Lower lobe of right lung (tissue), 2 donors: ENCODE measurements at regions not wholly inside any gene's neighbourhood (a gene's known extent, or its start where the extent isn't known, plus 50 kb on each side); places are given as distances from the start of the nearest gene placed in this dataset.

Source experiments
- ATAC-seq, 2 donors: fragments of 200-7000 bp; cut with Tn5 transposase; one replicate each; pipeline ENCODE4 v1.9.1; 2020 to 2022; ENCODE audit warnings: mild to moderate bottlenecking in 2 of 2, moderate library complexity in 2 of 2
- DNase-seq: peaks from one replicate; pipeline ENCODE4 v3.0.0-alpha.2; 2020
- H3K27ac ChIP-seq: fragments of 200-600 bp; one replicate; pipeline ENCODE4 v1.8.0; 2022
- H3K27me3 ChIP-seq: fragments of 200-600 bp; one replicate; pipeline ENCODE4 v1.8.0; 2022; ENCODE audit warnings: low read depth
- H3K36me3 ChIP-seq: fragments of 200-600 bp; one replicate; pipeline ENCODE4 v1.8.0; 2022; ENCODE audit warnings: mild to moderate bottlenecking
- H3K4me1 ChIP-seq: fragments of 200-600 bp; one replicate; pipeline ENCODE4 v1.8.0; 2022
- H3K4me3 ChIP-seq: fragments of 200-600 bp; one replicate; pipeline ENCODE4 v1.8.0; 2022; ENCODE audit warnings: mild to moderate bottlenecking
- H3K9me3 ChIP-seq: fragments of 200-600 bp; one replicate; pipeline ENCODE4 v1.8.0; 2022
- CTCF ChIP-seq: fragments of 200-600 bp; IDR thresholded peaks from one replicate; pipeline ENCODE4 v1.8.0; 2022; ENCODE audit warnings: antibody characterized with exemption, mild to moderate bottlenecking
- intact Hi-C: fragments of 100-400 bp; cut with DNase I; formaldehyde crosslinking; loops from one replicate; pipeline ENCODE4 v1.11.0; 2022
- donor health status: DM: no; HTN: yes; CAD: no; lungs with severe emphysema.

GRCh38 chr5:174314261-174314660 is 268.8 kb downstream of the NSG2 start:
- intact Hi-C loops, result loop anchor here (10.0 kb wide), 1 partner anchor 269 kb away; the partner anchor contains the start of gene NSG2
- H3K9me3 ChIP-seq, result no peaks in the 10 kb centered on the region
- H3K27ac ChIP-seq, result no peak overlapping the region
- no peak for TF ChIP-seq CTCF
- peaks cover 21% of the 10 kb centered on the region for H3K27me3 ChIP-seq
- ATAC-seq, result no peak
- no peak overlapping the region for H3K4me3 ChIP-seq
- no peak for DNase-seq
- H3K36me3 ChIP-seq, result no peaks in the 10 kb centered on the region
- H3K4me1 ChIP-seq, result peaks cover 9% of the 10 kb centered on the region

GRCh38 chr5:174315471-174315870 is 270.0 kb downstream of the NSG2 start:
- Histone ChIP-seq H3K4me3 (no peak overlapping the region), H3K27ac (no peak overlapping the region), H3K9me3 (no peaks in the 10 kb centered on the region), H3K36me3 (no peaks in the 10 kb centered on the region), H3K4me1 (peaks cover 9% of the 10 kb centered on the region), H3K27me3 (peaks cover 24% of the 10 kb centered on the region)
- intact Hi-C loops, result loop anchor here (10.0 kb wide), 1 partner anchor 271 kb away; the partner anchor contains the start of gene NSG2
- ATAC-seq (no peak), DNase-seq (no peak)
- no peak for TF ChIP-seq CTCF

GRCh38 chr5:174315871-174316270 is 270.4 kb downstream of the NSG2 start:
- DNase-seq (no peak), ATAC-seq (no peak)
- peaks cover 24% of the 10 kb centered on the region for H3K27me3 ChIP-seq
- intact Hi-C loops, result loop anchor here (10.0 kb wide), 1 partner anchor 271 kb away; the partner anchor contains the start of gene NSG2
- H3K36me3 ChIP-seq, result no peaks in the 10 kb centered on the region
- no peaks in the 10 kb centered on the region for H3K9me3 ChIP-seq
- H3K27ac ChIP-seq, result no peak overlapping the region
- no peak for TF ChIP-seq CTCF
- H3K4me3 ChIP-seq, result no peak overlapping the region
- H3K4me1 ChIP-seq, result peaks cover 9% of the 10 kb centered on the region

GRCh38 chr5:174316326-174316725 is 270.8 kb downstream of the NSG2 start:
- no peak for TF ChIP-seq CTCF
- intact Hi-C loops, result loop anchor here (10.0 kb wide), 1 partner anchor 272 kb away; the partner anchor contains the start of gene NSG2
- H3K27me3 ChIP-seq, result peaks cover 24% of the 10 kb centered on the region

GRCh38 chr5:174317256-174317894 is 271.9 kb downstream of the NSG2 start:
- H3K4me1 ChIP-seq, result no peaks in the 10 kb centered on the region
- DNase-seq (no peak), ATAC-seq (peak; percentile 50 to 58)
- intact Hi-C loops, result loop anchor here (10.0 kb wide), 1 partner anchor 273 kb away; the partner anchor contains the start of gene NSG2
- TF ChIP-seq CTCF, result peak; percentile 58
- H3K27ac ChIP-seq, result no peak overlapping the region
- no peak overlapping the region for H3K4me3 ChIP-seq
- H3K27me3 ChIP-seq, result peaks cover 13% of the 10 kb centered on the region
- no peaks in the 10 kb centered on the region for H3K36me3 ChIP-seq
- no peaks in the 10 kb centered on the region for H3K9me3 ChIP-seq

More at GRCh38 chr5:174316326-174316725, 270.8 kb downstream of the NSG2 start:
- no peaks in the 10 kb centered on the region for H3K36me3 ChIP-seq
- no peaks in the 10 kb centered on the region for H3K9me3 ChIP-seq
- no peak for DNase-seq
- H3K4me1 ChIP-seq, result peaks cover 9% of the 10 kb centered on the region
- no peak overlapping the region for H3K4me3 ChIP-seq
- H3K27ac ChIP-seq, result no peak overlapping the region
- ATAC-seq, result no peak
